HG02970 (cell line): ENCODE measurements at regions not wholly inside any gene's neighbourhood (a gene's known extent, or its start where the extent isn't known, plus 50 kb on each side); places are given as distances from the start of the nearest gene placed in this dataset.
"Not testable (repeated sequence)": the region's sequence is repeated elsewhere in the genome, so short reads cannot be mapped to it uniquely, and the experiment has no call there.

Experiments used
- ATAC-seq: cut with Tn5 transposase; IDR thresholded peaks from one replicate; pipeline ENCODE4 v1.9.1; 2021; ENCODE audit warnings: mild to moderate bottlenecking, moderate library complexity, moderate number of reproducible peaks; ENCODE audit not compliant: unreplicated experiment, low FRiP score

DNA sequence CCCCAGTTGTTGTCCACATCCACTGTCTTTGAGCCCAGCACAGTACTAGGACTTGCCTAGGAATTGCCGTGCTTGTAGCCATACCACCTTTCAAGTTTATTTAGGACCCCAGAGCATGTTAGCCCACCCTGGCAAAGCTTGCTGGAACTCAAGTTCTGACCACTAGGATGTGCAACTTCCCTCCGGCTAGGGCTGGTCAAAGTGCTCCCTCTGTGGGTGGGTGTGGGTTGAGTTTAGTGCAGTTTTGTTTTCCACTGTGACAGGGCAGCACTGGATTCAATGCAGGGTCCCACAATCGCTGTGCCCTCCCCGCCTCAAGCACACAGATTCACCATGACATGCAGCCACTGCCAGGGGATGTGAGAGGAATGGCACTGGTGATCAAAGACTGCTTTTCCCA lies 96.0 kb downstream of the RASGEF1B start:
- no peak for ATAC-seq

DNA sequence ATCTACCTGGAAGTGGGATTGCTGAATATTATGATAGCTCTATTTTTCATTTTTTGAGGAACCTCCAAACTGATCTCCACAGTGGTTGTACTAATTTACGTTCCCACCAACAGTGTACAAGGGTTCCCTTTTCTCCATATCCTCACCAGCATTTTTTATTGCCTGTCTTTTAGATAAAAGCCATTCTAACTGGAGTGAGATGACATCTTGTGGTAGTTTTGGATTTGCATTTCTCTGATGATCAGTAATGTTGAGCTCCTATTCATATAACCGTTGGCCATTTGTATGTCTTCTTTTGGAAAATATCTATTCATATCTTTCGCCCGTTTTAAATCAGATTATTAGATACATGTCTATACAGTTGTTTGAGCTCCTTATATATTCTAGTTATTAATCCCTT lies 101.8 kb downstream of the RASGEF1B start:
- no peak for ATAC-seq

DNA sequence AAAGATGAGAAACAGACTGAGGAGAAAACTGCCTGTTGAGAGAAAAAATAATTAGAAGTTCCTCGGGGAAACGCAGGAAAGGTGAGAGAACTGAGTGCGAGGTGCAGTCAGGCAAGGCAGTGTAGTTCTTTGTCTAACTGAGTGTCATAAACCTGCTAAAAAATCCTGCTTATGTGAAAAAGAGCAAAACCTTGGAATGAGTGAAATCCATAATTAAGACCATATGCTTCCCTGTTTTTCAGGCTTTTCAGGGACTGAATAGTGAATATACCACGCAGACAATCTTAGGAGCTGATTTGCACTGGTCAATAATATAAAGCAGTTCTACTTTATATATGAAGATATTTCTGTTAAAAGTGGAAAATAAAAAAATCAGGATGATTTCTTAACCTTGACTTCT lies 104.9 kb downstream of the RASGEF1B start:
- no peak for ATAC-seq

- no peak for ATAC-seq
Measured at GRCh38 chr4:81360737-81361136, 111.0 kb downstream of the RASGEF1B start.

- ATAC-seq = no peak
Measured at GRCh38 chr4:81359207-81359606, 112.5 kb downstream of the RASGEF1B start.

DNA sequence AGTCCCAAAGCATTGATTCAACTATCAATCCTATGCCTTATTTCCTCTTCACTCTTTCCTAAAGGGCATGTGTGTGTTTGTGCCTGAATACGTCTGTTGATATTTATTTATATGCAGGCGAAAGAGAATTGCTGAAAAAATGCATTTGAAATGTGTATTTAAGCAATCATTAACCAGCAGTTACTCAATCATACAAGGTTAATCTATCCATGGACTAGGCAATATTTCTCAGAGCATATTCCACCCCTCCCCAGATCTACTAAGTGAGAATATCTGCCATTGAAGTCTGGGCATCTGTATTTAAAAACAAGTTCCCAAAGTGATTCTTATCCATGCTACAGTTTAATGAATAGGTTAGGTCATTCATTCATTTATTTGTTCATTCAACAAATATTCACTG lies 113.6 kb downstream of the RASGEF1B start:
- ATAC-seq = no peak

GRCh38 chr4:81356621-81357020 lies 115.1 kb downstream of the RASGEF1B start:
- no peak for ATAC-seq

DNA sequence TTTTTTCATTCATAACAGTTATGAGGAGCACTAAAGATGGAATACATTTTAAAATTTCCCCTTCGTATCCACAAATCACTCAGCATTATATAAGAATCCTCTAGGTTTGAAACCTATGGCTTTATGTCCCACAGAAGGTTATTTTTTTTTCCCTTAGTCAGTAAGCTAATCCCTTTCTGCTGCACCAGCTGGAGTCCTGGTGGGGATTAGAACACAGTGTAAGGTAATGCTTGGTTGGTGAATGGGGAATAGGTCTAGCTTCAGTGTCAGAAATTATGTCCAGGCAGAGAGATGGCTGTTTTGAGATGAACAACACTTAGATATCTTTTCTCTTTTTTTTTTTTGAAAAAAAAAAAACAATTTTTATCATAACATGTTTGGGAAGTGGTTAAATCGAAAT lies 116.6 kb downstream of the RASGEF1B start:
- no peak for ATAC-seq

GRCh38 chr4:81353861-81354260 lies 117.8 kb downstream of the RASGEF1B start:
- no peak for ATAC-seq

DNA sequence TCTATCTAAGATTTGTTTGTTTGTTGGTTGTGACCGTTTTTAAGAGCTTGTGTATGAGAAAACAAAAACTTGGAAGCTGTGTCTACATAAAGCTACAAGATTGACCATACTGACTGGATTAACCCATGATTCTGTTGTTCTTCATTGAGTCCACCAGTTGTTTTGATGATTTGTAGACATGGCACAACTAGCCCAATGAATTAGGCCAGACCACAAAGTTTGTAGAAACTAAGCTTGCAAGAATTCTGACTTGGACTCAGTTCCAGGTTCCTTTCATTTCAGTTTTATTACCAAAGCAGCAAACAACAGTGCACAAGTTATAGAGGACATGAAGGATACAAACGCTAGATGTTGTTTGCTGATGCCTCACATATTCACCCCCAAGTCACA lies 119.3 kb downstream of the RASGEF1B start:
- ATAC-seq = no peak

DNA sequence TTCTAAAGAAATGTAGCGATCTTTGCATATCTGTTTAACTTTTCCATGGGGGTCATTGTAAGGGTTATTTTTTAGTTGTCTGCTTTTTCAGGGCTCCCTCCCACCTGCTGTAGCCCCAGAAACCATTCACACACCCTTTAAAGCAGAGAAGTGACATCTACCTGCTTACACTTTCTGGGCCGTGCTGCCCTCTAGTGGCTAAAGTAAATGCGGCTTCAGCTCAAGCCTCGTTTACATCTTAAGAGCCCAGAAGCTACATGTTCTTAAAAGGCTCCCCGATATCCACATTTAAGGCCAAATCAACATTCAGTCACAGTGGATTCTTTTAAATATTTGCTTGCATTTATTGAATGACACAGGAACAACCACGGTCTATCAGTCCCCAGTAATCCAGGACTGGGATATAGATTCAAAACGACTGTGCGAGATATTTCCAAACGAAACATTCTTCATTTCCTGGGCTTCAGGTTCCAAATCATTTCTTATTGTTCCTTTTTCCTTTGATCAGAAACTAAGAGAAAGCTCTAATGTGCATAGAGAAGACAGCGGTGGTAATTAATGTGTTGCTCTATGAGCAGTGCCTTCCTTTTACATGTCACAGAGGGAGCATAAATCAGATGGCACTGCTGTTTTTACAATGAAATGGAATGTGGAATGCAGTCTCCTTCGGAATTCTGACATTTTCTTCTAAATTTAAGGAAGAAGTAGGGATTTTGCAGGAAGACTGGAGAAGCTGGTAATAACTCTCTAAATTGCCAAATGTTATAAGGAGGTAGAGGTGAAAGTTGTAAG lies 119.9 kb downstream of the RASGEF1B start:
- ATAC-seq = peak; percentile 84

GRCh38 chr4:81350040-81350439 lies 121.7 kb downstream of the RASGEF1B start:
- no peak for ATAC-seq

- no peak for ATAC-seq
Measured at GRCh38 chr4:81348778-81349094, 123.0 kb downstream of the RASGEF1B start.

DNA sequence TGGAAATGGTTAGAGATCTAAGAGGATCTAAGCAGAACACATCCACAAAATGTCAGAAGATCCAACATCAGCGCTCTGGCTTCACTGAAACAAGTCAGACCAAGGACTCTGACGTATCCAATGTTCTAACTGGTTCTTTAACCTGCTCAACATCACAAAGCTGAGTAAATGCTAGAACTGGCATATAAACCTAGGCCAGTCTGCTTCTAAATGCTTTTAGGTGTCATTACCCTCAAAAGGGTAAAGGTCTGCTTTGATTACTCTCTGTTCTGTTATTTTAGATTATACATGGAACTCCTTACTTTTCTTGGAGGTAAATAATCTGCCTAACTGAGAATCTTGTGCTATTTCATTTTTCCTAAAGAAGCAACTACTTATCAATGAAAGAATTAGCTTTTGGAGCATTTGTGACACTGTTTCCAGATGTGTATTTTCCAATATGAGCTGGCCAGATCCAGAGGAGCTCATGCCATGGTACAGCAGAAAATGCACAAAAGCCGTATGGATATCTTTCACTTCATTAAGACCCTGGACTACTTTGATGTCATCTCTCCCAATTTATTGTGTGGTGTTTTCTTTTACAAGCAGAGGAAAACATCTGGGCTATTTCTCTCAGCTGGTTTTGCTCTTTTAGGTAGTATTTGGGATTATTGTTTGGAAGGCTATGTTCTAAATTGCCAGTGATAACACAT lies 123.5 kb downstream of the RASGEF1B start:
- ATAC-seq = no peak

DNA sequence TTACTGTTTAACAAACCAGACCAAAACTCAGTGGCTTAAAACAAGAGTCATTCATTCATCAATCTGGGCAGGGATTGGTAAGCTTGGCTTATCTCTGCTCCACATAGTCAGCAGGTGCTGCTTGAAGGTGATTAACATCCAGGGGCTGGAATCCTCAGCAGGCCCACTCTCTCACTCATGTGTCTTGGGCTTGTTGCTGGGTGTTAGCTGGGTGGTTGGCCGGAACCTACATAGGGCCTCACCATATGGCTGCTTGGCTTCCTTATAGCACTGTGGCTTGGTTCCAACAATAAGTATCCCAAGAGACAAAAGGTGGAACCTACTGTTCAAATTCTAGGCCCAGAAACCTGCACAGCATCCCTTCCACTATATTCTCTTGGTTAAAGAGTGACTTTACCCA lies 125.0 kb downstream of the RASGEF1B start:
- ATAC-seq = no peak

DNA sequence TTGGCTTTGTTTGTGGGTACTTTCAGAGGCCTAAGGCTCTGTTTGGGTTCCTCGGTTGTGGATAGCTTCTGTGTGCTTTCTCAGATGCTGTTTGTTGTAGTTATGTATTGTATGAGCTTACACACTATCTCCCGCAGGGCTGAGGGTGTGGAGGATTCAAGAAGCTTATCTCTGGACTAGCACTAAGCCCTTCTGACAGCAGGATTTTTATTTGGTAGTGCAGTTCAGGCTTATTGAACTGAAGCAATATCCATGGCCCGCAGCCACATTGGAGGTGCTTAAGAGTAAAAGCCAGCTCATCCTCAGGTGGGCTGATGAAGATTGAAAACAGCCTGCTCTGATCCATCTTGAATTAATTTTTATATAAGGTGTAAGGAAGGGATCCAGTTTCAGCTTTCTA lies 128.2 kb downstream of the RASGEF1B start:
- no peak for ATAC-seq

DNA sequence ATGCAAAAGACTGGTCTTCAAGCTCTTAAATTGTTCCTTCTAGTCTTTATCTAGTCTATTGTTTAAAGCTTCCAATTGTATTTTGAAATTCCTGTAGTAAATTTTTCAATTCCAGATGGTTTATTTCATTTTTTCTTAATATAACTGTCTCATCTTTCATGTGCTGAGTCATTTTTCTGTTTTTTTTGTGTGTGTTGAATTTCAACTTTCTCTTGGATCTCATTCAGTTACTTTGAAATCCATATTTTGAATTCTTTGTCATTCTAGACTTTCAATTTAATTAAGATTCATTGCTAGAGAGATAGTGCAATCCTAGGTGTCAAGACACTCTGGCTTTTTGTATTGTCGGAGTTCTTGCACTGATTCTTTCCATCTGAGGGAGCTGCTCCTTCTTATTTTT lies 128.0 kb upstream of the PRKG2 start:
- ATAC-seq = no peak

DNA sequence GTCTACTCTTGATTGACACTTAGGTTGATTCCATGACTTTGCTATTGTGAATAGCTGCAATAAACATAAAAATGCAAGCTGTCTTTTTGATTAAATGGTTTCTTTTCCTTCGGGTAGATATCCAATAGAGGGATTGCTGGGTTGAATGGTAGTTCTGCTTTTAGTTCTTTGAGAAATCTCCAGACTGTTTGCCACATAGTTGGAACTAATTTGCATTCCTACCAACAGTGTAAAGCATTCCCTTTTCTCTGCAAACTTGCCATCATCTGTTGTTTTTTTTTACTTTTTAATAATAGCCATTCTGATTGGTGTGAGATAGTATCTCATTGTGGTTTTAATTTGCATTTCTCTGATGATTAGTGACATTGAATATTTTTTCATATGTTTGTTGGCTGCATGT lies 122.2 kb upstream of the PRKG2 start:
- no peak for ATAC-seq

GRCh38 chr4:81335122-81335912 lies 120.3 kb upstream of the PRKG2 start:
- no peak for ATAC-seq

- ATAC-seq = no peak
Measured at GRCh38 chr4:81330018-81330417, 115.0 kb upstream of the PRKG2 start.

DNA sequence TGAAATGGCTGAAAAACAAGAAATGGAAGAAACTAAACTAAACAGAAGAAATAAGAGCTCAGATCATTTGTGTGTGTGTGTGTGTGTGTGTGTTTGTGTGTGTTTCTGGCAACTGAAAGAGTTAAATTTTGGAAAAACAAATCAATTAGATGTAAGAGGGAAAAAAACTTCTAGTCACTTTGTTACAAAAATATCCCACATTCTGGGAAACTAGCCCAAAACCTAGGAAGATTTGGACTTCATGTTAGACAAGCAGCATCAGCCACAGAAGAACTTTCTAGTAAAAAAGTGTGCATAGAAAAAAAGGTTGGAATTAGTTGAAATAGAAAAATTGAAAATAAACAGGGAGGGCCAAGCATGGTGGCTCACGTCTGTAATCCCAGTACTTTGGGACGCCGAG lies 111.6 kb upstream of the PRKG2 start:
- no peak for ATAC-seq

GRCh38 chr4:81324594-81324993 lies 109.6 kb upstream of the PRKG2 start:
- not testable (repeated sequence) for ATAC-seq
